Peyer's patch (tissue), 4 donors: ENCODE measurements at regions not wholly inside any gene's neighbourhood (a gene's known extent, or its start where the extent isn't known, plus 50 kb on each side); places are given as distances from the start of the nearest gene placed in this dataset.

Experiments
- DNase-seq, 3 donors: peaks; one replicate each; pipeline ENCODE4 v3.0.0-alpha.2; 2017 to 2019
- H3K27ac ChIP-seq, 4 donors: fragments of 200-600 bp; sonication (generic); one replicate each; pipeline ENCODE4 v1.5.1; 2016 to 2019
- H3K27me3 ChIP-seq, 2 donors: fragments of 200-600 bp; sonication (generic); one replicate each; pipeline ENCODE4 v1.5.1; 2019
- H3K36me3 ChIP-seq, 3 donors: fragments of 200-600 bp; sonication (generic); one replicate each; pipeline ENCODE4 v1.5.1; 2016 to 2019
- H3K4me1 ChIP-seq, 4 donors: fragments of 200-600 bp; sonication (generic); one replicate each; pipeline ENCODE4 v1.5.1; 2016 to 2019
- H3K4me3 ChIP-seq, 4 donors: fragments of 200-600 bp; sonication (generic); 1 replicate in 3 of 4; 2 replicates in 1 of 4; pipeline ENCODE4 v1.5.1; 2016 to 2019; ENCODE audit warnings: mild to moderate bottlenecking in 1 of 4
- H3K9me3 ChIP-seq, 4 donors: fragments of 200-600 bp; sonication (generic); one replicate each; pipeline ENCODE4 v1.5.1; 2016 to 2019; ENCODE audit warnings: mild to moderate bottlenecking in 1 of 4
- POLR2A ChIP-seq, 2 donors: fragments of 450-650 bp; IDR thresholded peaks; one replicate each; pipeline ENCODE4 v1.5.1; 2017; ENCODE audit warnings: antibody characterized with exemption in 2 of 2, mild to moderate bottlenecking in 2 of 2, moderate library complexity in 2 of 2
- TF ChIP-seq, protein P1 (sequence below), 6 experiments: fragments of 450-650 bp in 4 of 6; fragments of 200-600 bp in 2 of 6; sonication (generic) in 1 of 6; IDR thresholded peaks; one replicate each; pipeline ENCODE4 v1.5.1; 2017 to 2019; ENCODE audit warnings: antibody characterized with exemption in 6 of 6, mild to moderate bottlenecking in 3 of 6, moderate library complexity in 1 of 6

DNA sequence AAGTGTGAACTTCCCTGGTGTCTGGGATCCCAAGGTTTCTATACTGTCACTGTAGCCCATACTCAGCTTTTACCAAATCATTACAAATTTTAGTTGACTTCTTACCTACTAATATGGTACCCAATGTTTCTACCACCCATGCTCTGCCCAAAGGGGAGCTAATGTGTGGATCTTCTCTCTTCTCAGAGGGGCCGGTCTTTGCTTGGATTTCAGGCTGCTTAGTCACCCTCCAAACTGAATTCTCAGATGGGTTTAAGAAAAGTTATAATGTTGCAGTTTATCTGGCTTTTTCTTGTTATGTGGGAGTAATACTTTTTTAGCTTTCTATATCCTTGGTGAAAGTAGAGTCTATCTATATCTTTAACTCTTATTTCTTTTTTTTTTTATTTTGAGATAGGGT lies 67.1 kb upstream of the AKAP13 start:
- Histone ChIP-seq H3K9me3 (no peaks in the 10 kb centered on the region), H3K4me1 (peaks cover 0 to 28% (median 7%) of the 10 kb centered on the region in 4 donors), H3K4me3 (no peak overlapping the region), H3K36me3 (no peaks in the 10 kb centered on the region), H3K27me3 (no peaks in the 10 kb centered on the region), H3K27ac (no peak overlapping the region)
- no peak for DNase-seq
- no peak for TF ChIP-seq POLR2A (IDR thresholded peaks at IDR 0.05)
- TF ChIP-seq, protein P1, sequence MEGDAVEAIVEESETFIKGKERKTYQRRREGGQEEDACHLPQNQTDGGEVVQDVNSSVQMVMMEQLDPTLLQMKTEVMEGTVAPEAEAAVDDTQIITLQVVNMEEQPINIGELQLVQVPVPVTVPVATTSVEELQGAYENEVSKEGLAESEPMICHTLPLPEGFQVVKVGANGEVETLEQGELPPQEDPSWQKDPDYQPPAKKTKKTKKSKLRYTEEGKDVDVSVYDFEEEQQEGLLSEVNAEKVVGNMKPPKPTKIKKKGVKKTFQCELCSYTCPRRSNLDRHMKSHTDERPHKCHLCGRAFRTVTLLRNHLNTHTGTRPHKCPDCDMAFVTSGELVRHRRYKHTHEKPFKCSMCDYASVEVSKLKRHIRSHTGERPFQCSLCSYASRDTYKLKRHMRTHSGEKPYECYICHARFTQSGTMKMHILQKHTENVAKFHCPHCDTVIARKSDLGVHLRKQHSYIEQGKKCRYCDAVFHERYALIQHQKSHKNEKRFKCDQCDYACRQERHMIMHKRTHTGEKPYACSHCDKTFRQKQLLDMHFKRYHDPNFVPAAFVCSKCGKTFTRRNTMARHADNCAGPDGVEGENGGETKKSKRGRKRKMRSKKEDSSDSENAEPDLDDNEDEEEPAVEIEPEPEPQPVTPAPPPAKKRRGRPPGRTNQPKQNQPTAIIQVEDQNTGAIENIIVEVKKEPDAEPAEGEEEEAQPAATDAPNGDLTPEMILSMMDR (IDR thresholded peaks at IDR 0.05), result no peak

DNA sequence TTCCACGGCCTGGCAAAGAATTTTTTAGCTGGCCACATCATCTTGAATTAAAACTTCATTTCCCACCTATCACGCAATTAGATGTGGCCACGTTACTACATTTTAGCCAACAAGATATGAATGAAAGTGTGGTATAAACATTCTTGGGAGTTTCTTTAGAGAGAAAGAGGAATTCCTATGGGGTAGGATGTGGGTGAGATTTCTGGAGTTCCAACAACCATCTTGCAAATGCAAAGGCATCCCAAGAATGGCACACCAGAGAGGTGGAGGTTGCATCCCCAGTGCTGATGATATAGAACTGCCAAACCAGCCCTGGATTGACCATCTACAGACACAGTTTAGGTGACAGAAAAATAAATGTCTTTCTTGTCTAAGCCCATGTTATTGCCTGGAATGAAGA lies 66.3 kb upstream of the AKAP13 start:
- no peaks in the 10 kb centered on the region for H3K36me3 ChIP-seq
- no peaks in the 10 kb centered on the region for H3K27me3 ChIP-seq
- no peak overlapping the region for H3K4me3 ChIP-seq
- TF ChIP-seq POLR2A (IDR thresholded peaks at IDR 0.05), result no peak
- TF ChIP-seq, protein P1 (IDR thresholded peaks at IDR 0.05), result no peak
- H3K27ac ChIP-seq, result no peak overlapping the region
- H3K4me1 ChIP-seq, result peaks cover 0 to 34% (median 9%) of the 10 kb centered on the region in 4 donors
- H3K9me3 ChIP-seq, result no peaks in the 10 kb centered on the region
- DNase-seq, result no peak

DNA sequence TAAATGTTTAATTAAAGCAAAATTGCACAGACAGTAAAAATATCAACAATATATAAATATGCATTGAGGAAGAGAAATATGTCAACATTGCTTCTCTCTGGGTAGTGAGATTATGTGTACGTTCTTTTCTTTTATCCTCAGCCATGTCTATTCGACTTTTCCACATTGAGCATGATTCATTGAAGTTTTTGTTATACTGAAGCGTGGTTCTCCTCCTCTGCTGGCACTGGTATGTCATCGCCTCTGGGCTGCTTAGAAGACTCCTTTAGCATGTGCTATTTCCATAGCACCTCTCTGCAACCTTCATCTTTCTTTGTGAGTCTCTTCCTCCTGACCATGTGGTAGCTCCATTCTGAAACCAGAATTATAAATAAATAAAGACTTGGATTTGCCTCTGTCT lies 65.8 kb upstream of the AKAP13 start:
- Histone ChIP-seq H3K27ac (no peak overlapping the region), H3K9me3 (no peaks in the 10 kb centered on the region), H3K36me3 (no peaks in the 10 kb centered on the region), H3K27me3 (no peaks in the 10 kb centered on the region), H3K4me3 (no peak overlapping the region), H3K4me1 (peaks cover 0 to 34% (median 9%) of the 10 kb centered on the region in 4 donors)
- no peak for TF ChIP-seq POLR2A (IDR thresholded peaks at IDR 0.05)
- TF ChIP-seq, protein P1 (IDR thresholded peaks at IDR 0.05), result no peak
- no peak for DNase-seq

DNA sequence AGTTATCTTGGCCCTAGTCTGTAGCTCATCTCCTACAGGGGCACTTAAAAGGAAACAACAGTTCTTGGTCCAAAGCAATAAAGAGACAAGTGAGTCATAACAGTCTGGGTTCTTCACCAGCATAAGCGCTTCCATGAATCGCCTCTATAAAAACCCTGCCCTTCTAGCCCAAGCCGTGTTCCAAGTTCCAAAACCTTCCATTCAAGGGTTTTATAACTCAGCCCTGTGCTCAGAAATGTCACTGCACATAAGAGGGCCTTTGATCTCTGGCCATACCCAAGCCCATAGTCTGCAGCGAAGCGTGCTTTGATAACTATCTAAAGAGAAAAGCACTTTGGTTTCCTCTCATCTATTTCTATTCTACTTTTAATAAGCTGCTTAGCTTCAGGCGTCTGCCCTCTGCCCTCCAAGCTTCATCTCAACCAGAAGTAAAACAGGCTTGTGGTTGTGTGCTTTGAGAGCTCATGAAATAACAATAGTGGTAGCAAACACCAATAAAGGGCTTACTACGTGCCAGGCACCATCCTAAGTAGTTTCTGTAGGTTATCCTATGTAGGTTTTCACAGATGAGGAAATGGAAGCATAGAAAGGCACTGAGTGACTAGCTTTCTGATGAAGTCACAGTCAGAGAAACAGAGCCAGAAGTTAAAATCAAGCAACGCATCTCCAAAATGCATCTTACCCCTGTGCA lies 64.0 kb upstream of the AKAP13 start:
- Histone ChIP-seq H3K27me3 (no peaks in the 10 kb centered on the region), H3K9me3 (no peaks in the 10 kb centered on the region), H3K4me3 (no peak overlapping the region), H3K36me3 (no peaks in the 10 kb centered on the region), H3K4me1 (peaks cover 0 to 34% (median 9%) of the 10 kb centered on the region in 4 donors), H3K27ac (peak overlapping the region; percentile 35 to 58 (median 48))
- TF ChIP-seq POLR2A (IDR thresholded peaks at IDR 0.05), result no peak
- TF ChIP-seq, protein P1 (IDR thresholded peaks at IDR 0.05), result peak in 2 of 6 experiments; percentile 7
- no peak for DNase-seq

DNA sequence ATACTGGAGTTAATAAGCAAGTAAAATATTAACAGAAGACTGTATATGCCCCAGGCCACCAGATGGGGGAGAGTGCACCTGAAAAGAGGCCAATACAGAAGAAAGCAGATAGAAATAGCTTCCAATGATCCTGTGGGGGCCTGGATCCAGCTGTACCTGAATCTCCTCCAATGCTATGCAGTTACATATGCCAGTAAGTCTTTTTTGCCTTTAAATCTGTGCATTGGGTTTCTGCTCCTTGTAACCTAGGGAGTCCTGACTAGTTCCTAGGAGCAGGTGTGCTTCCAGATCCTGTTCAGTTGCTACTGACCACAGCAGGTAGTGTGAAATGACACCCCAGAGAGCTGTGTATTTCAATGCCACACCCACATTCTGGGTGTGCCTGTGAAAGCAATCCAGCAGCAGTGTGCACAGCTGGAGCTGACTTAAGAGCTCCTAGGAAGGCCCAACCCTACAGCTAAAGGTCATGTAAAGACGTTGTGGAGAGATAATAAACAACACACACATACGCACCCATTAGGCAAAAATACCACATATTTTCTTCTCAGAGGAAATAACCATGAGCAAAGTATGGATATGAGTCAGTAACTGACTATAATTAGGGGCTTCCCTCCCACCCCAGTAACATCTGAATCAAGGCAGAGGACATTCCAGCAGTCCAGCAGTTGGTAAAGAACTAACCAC lies 62.2 kb upstream of the AKAP13 start:
- H3K27me3 ChIP-seq, result no peaks in the 10 kb centered on the region
- no peaks in the 10 kb centered on the region for H3K9me3 ChIP-seq
- peak overlapping the region in 3 of 4 donors; percentile 50 to 74 (median 65) for H3K27ac ChIP-seq
- H3K36me3 ChIP-seq, result no peaks in the 10 kb centered on the region
- no peak overlapping the region for H3K4me3 ChIP-seq
- DNase-seq, result peak in 2 of 3 donors; percentile 66 to 83
- H3K4me1 ChIP-seq, result peaks cover 0 to 34% (median 9%) of the 10 kb centered on the region in 4 donors
- TF ChIP-seq POLR2A (IDR thresholded peaks at IDR 0.05), result no peak
- TF ChIP-seq, protein P1 (IDR thresholded peaks at IDR 0.05), result peak in 2 of 6 experiments; percentile 27 to 29
